ENCODE measurements at regions not wholly inside any gene's neighbourhood (a gene's known extent, or its start where the extent isn't known, plus 50 kb on each side); places are given as distances from the start of the nearest gene placed in this dataset.

GRCh38 chr9:38281196-38281595 lies 111.3 kb upstream of the ALDH1B1 start:
- TF ChIP-seq ESRRA (CRISPR knock-in tag; IDR thresholded peaks at IDR 0.05; ENCODE audit: borderline replicate concordance): no peak
- TF ChIP-seq, protein P1, sequence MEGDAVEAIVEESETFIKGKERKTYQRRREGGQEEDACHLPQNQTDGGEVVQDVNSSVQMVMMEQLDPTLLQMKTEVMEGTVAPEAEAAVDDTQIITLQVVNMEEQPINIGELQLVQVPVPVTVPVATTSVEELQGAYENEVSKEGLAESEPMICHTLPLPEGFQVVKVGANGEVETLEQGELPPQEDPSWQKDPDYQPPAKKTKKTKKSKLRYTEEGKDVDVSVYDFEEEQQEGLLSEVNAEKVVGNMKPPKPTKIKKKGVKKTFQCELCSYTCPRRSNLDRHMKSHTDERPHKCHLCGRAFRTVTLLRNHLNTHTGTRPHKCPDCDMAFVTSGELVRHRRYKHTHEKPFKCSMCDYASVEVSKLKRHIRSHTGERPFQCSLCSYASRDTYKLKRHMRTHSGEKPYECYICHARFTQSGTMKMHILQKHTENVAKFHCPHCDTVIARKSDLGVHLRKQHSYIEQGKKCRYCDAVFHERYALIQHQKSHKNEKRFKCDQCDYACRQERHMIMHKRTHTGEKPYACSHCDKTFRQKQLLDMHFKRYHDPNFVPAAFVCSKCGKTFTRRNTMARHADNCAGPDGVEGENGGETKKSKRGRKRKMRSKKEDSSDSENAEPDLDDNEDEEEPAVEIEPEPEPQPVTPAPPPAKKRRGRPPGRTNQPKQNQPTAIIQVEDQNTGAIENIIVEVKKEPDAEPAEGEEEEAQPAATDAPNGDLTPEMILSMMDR (IDR thresholded peaks at IDR 0.05): no peak
- no peak for TF ChIP-seq ZBTB21 (CRISPR knock-in tag; IDR thresholded peaks at IDR 0.05; ENCODE audit: borderline replicate concordance)
- TF ChIP-seq, protein P2, sequence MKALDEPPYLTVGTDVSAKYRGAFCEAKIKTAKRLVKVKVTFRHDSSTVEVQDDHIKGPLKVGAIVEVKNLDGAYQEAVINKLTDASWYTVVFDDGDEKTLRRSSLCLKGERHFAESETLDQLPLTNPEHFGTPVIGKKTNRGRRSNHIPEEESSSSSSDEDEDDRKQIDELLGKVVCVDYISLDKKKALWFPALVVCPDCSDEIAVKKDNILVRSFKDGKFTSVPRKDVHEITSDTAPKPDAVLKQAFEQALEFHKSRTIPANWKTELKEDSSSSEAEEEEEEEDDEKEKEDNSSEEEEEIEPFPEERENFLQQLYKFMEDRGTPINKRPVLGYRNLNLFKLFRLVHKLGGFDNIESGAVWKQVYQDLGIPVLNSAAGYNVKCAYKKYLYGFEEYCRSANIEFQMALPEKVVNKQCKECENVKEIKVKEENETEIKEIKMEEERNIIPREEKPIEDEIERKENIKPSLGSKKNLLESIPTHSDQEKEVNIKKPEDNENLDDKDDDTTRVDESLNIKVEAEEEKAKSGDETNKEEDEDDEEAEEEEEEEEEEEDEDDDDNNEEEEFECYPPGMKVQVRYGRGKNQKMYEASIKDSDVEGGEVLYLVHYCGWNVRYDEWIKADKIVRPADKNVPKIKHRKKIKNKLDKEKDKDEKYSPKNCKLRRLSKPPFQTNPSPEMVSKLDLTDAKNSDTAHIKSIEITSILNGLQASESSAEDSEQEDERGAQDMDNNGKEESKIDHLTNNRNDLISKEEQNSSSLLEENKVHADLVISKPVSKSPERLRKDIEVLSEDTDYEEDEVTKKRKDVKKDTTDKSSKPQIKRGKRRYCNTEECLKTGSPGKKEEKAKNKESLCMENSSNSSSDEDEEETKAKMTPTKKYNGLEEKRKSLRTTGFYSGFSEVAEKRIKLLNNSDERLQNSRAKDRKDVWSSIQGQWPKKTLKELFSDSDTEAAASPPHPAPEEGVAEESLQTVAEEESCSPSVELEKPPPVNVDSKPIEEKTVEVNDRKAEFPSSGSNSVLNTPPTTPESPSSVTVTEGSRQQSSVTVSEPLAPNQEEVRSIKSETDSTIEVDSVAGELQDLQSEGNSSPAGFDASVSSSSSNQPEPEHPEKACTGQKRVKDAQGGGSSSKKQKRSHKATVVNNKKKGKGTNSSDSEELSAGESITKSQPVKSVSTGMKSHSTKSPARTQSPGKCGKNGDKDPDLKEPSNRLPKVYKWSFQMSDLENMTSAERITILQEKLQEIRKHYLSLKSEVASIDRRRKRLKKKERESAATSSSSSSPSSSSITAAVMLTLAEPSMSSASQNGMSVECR (CRISPR knock-in tag; IDR thresholded peaks at IDR 0.05; ENCODE audit: borderline replicate concordance): no peak
- TF ChIP-seq FOXJ3 (CRISPR knock-in tag; IDR thresholded peaks at IDR 0.05; ENCODE audit: borderline replicate concordance): no peak
- no peak for TF ChIP-seq NR1H2 (CRISPR knock-in tag; IDR thresholded peaks at IDR 0.05)
- TF ChIP-seq IRF1 (CRISPR knock-in tag; IDR thresholded peaks at IDR 0.05): no peak
- TF ChIP-seq, protein P3, sequence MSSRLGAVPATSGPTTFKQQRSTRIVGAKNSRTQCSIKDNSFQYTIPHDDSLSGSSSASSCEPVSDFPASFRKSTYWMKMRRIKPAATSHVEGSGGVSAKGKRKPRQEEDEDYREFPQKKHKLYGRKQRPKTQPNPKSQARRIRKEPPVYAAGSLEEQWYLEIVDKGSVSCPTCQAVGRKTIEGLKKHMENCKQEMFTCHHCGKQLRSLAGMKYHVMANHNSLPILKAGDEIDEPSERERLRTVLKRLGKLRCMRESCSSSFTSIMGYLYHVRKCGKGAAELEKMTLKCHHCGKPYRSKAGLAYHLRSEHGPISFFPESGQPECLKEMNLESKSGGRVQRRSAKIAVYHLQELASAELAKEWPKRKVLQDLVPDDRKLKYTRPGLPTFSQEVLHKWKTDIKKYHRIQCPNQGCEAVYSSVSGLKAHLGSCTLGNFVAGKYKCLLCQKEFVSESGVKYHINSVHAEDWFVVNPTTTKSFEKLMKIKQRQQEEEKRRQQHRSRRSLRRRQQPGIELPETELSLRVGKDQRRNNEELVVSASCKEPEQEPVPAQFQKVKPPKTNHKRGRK (CRISPR knock-in tag; IDR thresholded peaks at IDR 0.05; ENCODE audit: borderline replicate concordance): no peak
- no peak for TF ChIP-seq E2F5 (CRISPR knock-in tag; IDR thresholded peaks at IDR 0.05)
- TF ChIP-seq SP1 (CRISPR knock-in tag; conservative IDR thresholded peaks at IDR 0.05): no peak
- no peak for TF ChIP-seq JUN (CRISPR knock-in tag; IDR thresholded peaks at IDR 0.05)
- TF ChIP-seq, protein P4, sequence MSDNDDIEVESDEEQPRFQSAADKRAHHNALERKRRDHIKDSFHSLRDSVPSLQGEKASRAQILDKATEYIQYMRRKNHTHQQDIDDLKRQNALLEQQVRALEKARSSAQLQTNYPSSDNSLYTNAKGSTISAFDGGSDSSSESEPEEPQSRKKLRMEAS (CRISPR knock-in tag; IDR thresholded peaks at IDR 0.05): no peak
- TF ChIP-seq USF1 (CRISPR knock-in tag; IDR thresholded peaks at IDR 0.05): no peak
- TF ChIP-seq CBFB (CRISPR knock-in tag; IDR thresholded peaks at IDR 0.05; ENCODE audit: low read depth): no peak

All from WTC11 (cell line).